ENCODE measurements at regions not wholly inside any gene's neighbourhood (a gene's known extent, or its start where the extent isn't known, plus 50 kb on each side); places are given as distances from the start of the nearest gene placed in this dataset.

- no peak for TF ChIP-seq SMAD3 (CRISPR knock-in tag; IDR thresholded peaks at IDR 0.05; ENCODE audit: borderline replicate concordance)
These were observed 257.5 kb downstream of the SIPA1L2 start (continued) for GRCh38 chr1:232372431-232372830.

GRCh38 chr1:232369451-232370296 is 260.3 kb downstream of the SIPA1L2 start:
- ChIA-PET POLR2A (no interaction called here), CTCF (no interaction called here)
- Mint-ChIP-seq H3K9me3 (no peaks in the 10 kb centered on the region), H3K27me3 (ENCODE audit: low read depth) (peaks cover 6% of the 10 kb centered on the region; the same call in 1 of the 2 replicates), H3K27ac (no peak overlapping the region), H3K36me3 (no peaks in the 10 kb centered on the region), H3K4me1 (peaks cover 17% of the 10 kb centered on the region), H3K4me3 (no peak overlapping the region)
- no peak for DNase-seq (ENCODE audit: low spot score)
- TF ChIP-seq MAX (CRISPR knock-in tag; IDR thresholded peaks at IDR 0.05) (no peak), FOXP4 (CRISPR knock-in tag; IDR thresholded peaks at IDR 0.05) (no peak), ZNF425 (CRISPR knock-in tag; conservative IDR thresholded peaks at IDR 0.05) (no peak), KAT7 (CRISPR knock-in tag; IDR thresholded peaks at IDR 0.05; ENCODE audit: borderline replicate concordance) (no peak), E2F4 (CRISPR knock-in tag; IDR thresholded peaks at IDR 0.05; ENCODE audit: borderline replicate concordance, low read depth) (no peak), ZNF232 (CRISPR knock-in tag; IDR thresholded peaks at IDR 0.05) (no peak), TEAD1 (CRISPR knock-in tag; IDR thresholded peaks at IDR 0.05) (no peak), OVOL2 (CRISPR knock-in tag; IDR thresholded peaks at IDR 0.05; ENCODE audit: borderline replicate concordance) (no peak), PRRX2 (CRISPR knock-in tag; IDR thresholded peaks at IDR 0.05) (no peak), SMAD3 (CRISPR knock-in tag; IDR thresholded peaks at IDR 0.05; ENCODE audit: borderline replicate concordance) (no peak), E2F1 (CRISPR knock-in tag; IDR thresholded peaks at IDR 0.05) (no peak), GRHL2 (CRISPR knock-in tag; IDR thresholded peaks at IDR 0.05; ENCODE audit: insufficient replicate concordance, severe bottlenecking) (no peak), TP53 (CRISPR knock-in tag; IDR thresholded peaks at IDR 0.05) (no peak), ZNF317 (CRISPR knock-in tag; IDR thresholded peaks at IDR 0.05; ENCODE audit: borderline replicate concordance, low read depth) (no peak)
- no peak for ATAC-seq

GRCh38 chr1:232368821-232369321 is 261.1 kb downstream of the SIPA1L2 start:
- TF ChIP-seq HMGA2 (CRISPR knock-in tag; IDR thresholded peaks at IDR 0.05), result peak; percentile 86; the same call in 1 of the 2 replicates
- TF ChIP-seq NR3C1 (CRISPR knock-in tag; conservative IDR thresholded peaks at IDR 0.05; ENCODE audit: low read depth), result no peak
- Mint-ChIP-seq H3K4me3 (no peak overlapping the region), H3K27me3 (ENCODE audit: low read depth) (peaks cover 6% of the 10 kb centered on the region; the same call in 1 of the 2 replicates), H3K36me3 (no peaks in the 10 kb centered on the region), H3K4me1 (peaks cover 18% of the 10 kb centered on the region), H3K27ac (no peak overlapping the region), H3K9me3 (no peaks in the 10 kb centered on the region)
- CTCF ChIA-PET, result no interaction called here
- no peak for ATAC-seq
- POLR2A ChIA-PET, result no interaction called here
- DNase-seq (ENCODE audit: low spot score), result no peak
